ENCODE measurements at regions not wholly inside any gene's neighbourhood (a gene's known extent, or its start where the extent isn't known, plus 50 kb on each side); places are given as distances from the start of the nearest gene placed in this dataset.
A peak's percentile ranks its signal among the peaks of the same experiment; 100 is the strongest.

GRCh38 chr5:54905942-54906537 is 79.4 kb downstream of the ESM1 start:
- Histone ChIP-seq H3K27me3 (peaks cover 0 to 8% (median 0%) of the 10 kb centered on the region in 9 donors), H3K36me3 (no peaks in the 10 kb centered on the region), H3K4me1 (peaks cover 0 to 3% (median 0%) of the 10 kb centered on the region in 12 donors), H3K9me3 (no peaks in the 10 kb centered on the region), H3K4me3 (no peak overlapping the region), H3K27ac (no peak overlapping the region)
- WGBS, 4 donors, result 3 to 6% (median 4%) methylated on average over 3 of the region's 3 CpGs
- TF ChIP-seq POLR2A (IDR thresholded peaks at IDR 0.05) (no peak), CTCF (IDR thresholded peaks at IDR 0.05) (peak; percentile 30 to 82 (median 70))
- intact Hi-C loops (cut with DNase I), result loop anchor here (1.0 to 5.0 kb wide), 5 partner anchors 239 to 243 kb away; no protein-coding TSS in a partner anchor
- no peak for ATAC-seq
- peak in 4 of 5 donors; percentile 38 to 56 (median 47) for DNase-seq

- intact Hi-C loops (cut with DNase I), result loop anchor here in 3 of 10 donors (1.0 to 5.0 kb wide), 2 partner anchors 241 to 242 kb away; no protein-coding TSS in a partner anchor
- TF ChIP-seq POLR2A (IDR thresholded peaks at IDR 0.05), result no peak
- TF ChIP-seq CTCF (IDR thresholded peaks at IDR 0.05), result no peak
- no peaks in the 10 kb centered on the region for H3K9me3 ChIP-seq
- no peak for ATAC-seq
- 89 to 95% (median 95%) methylated on average over 3 of the region's 3 CpGs for WGBS, 4 donors
- DNase-seq, result no peak
- H3K4me1 ChIP-seq, result peaks cover 0 to 8% (median 0%) of the 10 kb centered on the region in 12 donors
- peaks cover 0 to 8% (median 0%) of the 10 kb centered on the region in 9 donors for H3K27me3 ChIP-seq
- no peak overlapping the region for H3K27ac ChIP-seq
- H3K4me3 ChIP-seq, result no peak overlapping the region
- H3K36me3 ChIP-seq, result no peaks in the 10 kb centered on the region
These were observed 80.1 kb downstream of the ESM1 start for GRCh38 chr5:54905246-54905795.

- TF ChIP-seq CTCF (IDR thresholded peaks at IDR 0.05) (peak in 5 of 12 donors; percentile 7 to 41 (median 32)), POLR2A (IDR thresholded peaks at IDR 0.05) (no peak)
- peaks cover 0 to 8% (median 0%) of the 10 kb centered on the region in 9 donors for H3K27me3 ChIP-seq
- intact Hi-C loops (cut with DNase I), result no loop called here
- no peak overlapping the region for H3K4me3 ChIP-seq
- H3K4me1 ChIP-seq, result peaks cover 0 to 8% (median 0%) of the 10 kb centered on the region in 12 donors
- DNase-seq (no peak), ATAC-seq (no peak)
- no peak overlapping the region for H3K27ac ChIP-seq
- no peaks in the 10 kb centered on the region for H3K36me3 ChIP-seq
- H3K9me3 ChIP-seq, result no peaks in the 10 kb centered on the region
- 57 to 64% (median 61%) methylated on average over 2 of the region's 2 CpGs for WGBS, 4 donors
These were observed 81.0 kb downstream of the ESM1 start for GRCh38 chr5:54904425-54904824.

- no peak for DNase-seq
- no peaks in the 10 kb centered on the region for H3K36me3 ChIP-seq
- intact Hi-C loops (cut with DNase I), result no loop called here
- peaks cover 0 to 8% (median 0%) of the 10 kb centered on the region in 12 donors for H3K4me1 ChIP-seq
- ATAC-seq, result peak in 2 of 4 donors; percentile 28 to 31
- no peaks in the 10 kb centered on the region for H3K9me3 ChIP-seq
- no peak for TF ChIP-seq POLR2A (IDR thresholded peaks at IDR 0.05)
- TF ChIP-seq CTCF (IDR thresholded peaks at IDR 0.05), result no peak
- 77 to 94% (median 84%) methylated on average over 2 of the region's 2 CpGs for WGBS, 4 donors
- peak overlapping the region in 2 of 12 donors; percentile 22 to 55 for H3K27ac ChIP-seq
- H3K27me3 ChIP-seq, result peaks cover 0 to 14% (median 1%) of the 10 kb centered on the region in 9 donors
- H3K4me3 ChIP-seq, result no peak overlapping the region
These were observed 82.5 kb downstream of the ESM1 start for GRCh38 chr5:54902791-54903473.
